H1 (cell line): ENCODE measurements at regions not wholly inside any gene's neighbourhood (a gene's known extent, or its start where the extent isn't known, plus 50 kb on each side); places are given as distances from the start of the nearest gene placed in this dataset.

Experiments
- CTCF ChIA-PET: fragments of 300-600 bp; sonication (Branson Sonifier 250); formaldehyde crosslinking; loops from one replicate; lab custom pipeline; 2021; ENCODE audit not compliant: partially characterized antibody; lab: Charles Lee
- POLR2A ChIA-PET: fragments of 300-600 bp; sonication (Branson Sonifier 250); formaldehyde crosslinking; loops from one replicate; lab custom pipeline; 2021; ENCODE audit warnings: inconsistent platforms; ENCODE audit not compliant: partially characterized antibody; lab: Charles Lee
- DNase-seq, 2 experiments: peaks; one replicate each; pipeline versions ENCODE4 v3.0.0 to v3.0.0-alpha.2; 2010 to 2022; ENCODE audit warnings: low spot score in 2 of 2, low read depth in 1 of 2, mixed read lengths in 1 of 2
- FAIRE-seq: peaks from 2 replicates; lab custom pipeline; 2011; peaks lifted over from hg19 to GRCh38; lab: Jason Lieb, UNC
- H2AFZ ChIP-seq: 2 replicates; pipeline ENCODE4 v1.8.1; 2012; ENCODE audit warnings: low read length, inconsistent platforms
- H2AK5ac ChIP-seq: 2 replicates; pipeline ENCODE4 v1.6.1; 2013; ENCODE audit warnings: low read depth, low read length
- H2BK120ac ChIP-seq: replicated peaks from 2 replicates; pipeline ENCODE3; 2013; ENCODE audit warnings: low read depth, low read length, inconsistent platforms
- H2BK12ac ChIP-seq: 2 replicates; pipeline ENCODE4 v1.6.1; 2013; ENCODE audit warnings: low read depth, low read length
- H2BK15ac ChIP-seq: 2 replicates; pipeline ENCODE4 v1.6.1; 2013; ENCODE audit warnings: low read length
- H2BK20ac ChIP-seq: 2 replicates; pipeline ENCODE4 v1.6.1; 2013; ENCODE audit warnings: low read length
- H2BK5ac ChIP-seq: 2 replicates; pipeline ENCODE4 v1.6.1; 2013; ENCODE audit warnings: low read depth, low read length
- H3K14ac ChIP-seq: 2 replicates; pipeline ENCODE4 v1.6.1; 2013; ENCODE audit warnings: inconsistent platforms; ENCODE audit not compliant: insufficient read length
- H3K18ac ChIP-seq: 2 replicates; pipeline ENCODE4 v1.6.1; 2013; ENCODE audit warnings: low read length; ENCODE audit errors: extremely low read depth
- H3K23ac ChIP-seq: 2 replicates; pipeline ENCODE4 v1.6.1; 2013; ENCODE audit warnings: inconsistent platforms; ENCODE audit not compliant: insufficient read length
- H3K23me2 ChIP-seq: 2 replicates; pipeline ENCODE4 v1.6.1; 2013; ENCODE audit warnings: low read depth, low read length
- H3K27ac ChIP-seq: 2 replicates; pipeline ENCODE4 v1.6.1; 2011; ENCODE audit warnings: low read depth, low read length, inconsistent platforms
- H3K27me3 ChIP-seq, 4 experiments: replicated peaks in 1 of 4; 1 replicate in 1 of 4; 2 replicates in 3 of 4; pipeline versions ENCODE4 v1.6.1 to v1.8.1; 2011 to 2013; ENCODE audit warnings: low read length in 3 of 4, mild to moderate bottlenecking in 3 of 4, inconsistent platforms in 2 of 4, mixed read lengths in 2 of 4, moderate library complexity in 1 of 4; ENCODE audit not compliant: control insufficient read depth in 3 of 4, insufficient read depth in 3 of 4; ENCODE audit errors: extremely low read depth in 1 of 4
- H3K36me3 ChIP-seq, 4 experiments: 2 replicates each; pipeline versions ENCODE4 v1.6.1 to v1.8.1; 2011 to 2013; ENCODE audit warnings: mild to moderate bottlenecking in 4 of 4, low read length in 3 of 4, moderate library complexity in 2 of 4, control low read depth in 1 of 4, inconsistent platforms in 1 of 4; ENCODE audit not compliant: insufficient read depth in 4 of 4, control insufficient read depth in 2 of 4
- H3K4ac ChIP-seq: replicated peaks from 2 replicates; pipeline ENCODE3; 2013; ENCODE audit warnings: low read length, low read depth, mixed read lengths, inconsistent platforms; ENCODE audit not compliant: insufficient read length
- H3K4me1 ChIP-seq, 4 experiments: replicated peaks in 1 of 4; 1 replicate in 1 of 4; 2 replicates in 3 of 4; pipeline versions ENCODE4 v1.6.1 to v1.8.1; 2011 to 2013; ENCODE audit warnings: low read length in 3 of 4, inconsistent platforms in 2 of 4, mixed read lengths in 1 of 4; ENCODE audit not compliant: insufficient read depth in 4 of 4, control insufficient read depth in 3 of 4
- H3K4me2 ChIP-seq, 2 experiments: 2 replicates each; pipeline versions ENCODE4 v1.6.1 to v1.8.1; 2011 to 2013; ENCODE audit warnings: low read depth in 2 of 2, low read length in 2 of 2, control low read depth in 1 of 2, inconsistent platforms in 1 of 2, mild to moderate bottlenecking in 1 of 2; ENCODE audit not compliant: insufficient read depth in 1 of 2
- H3K4me3 ChIP-seq, 4 experiments: fragments of 200-600, 300-600 bp in 1 of 4; sonication (generic), shearing (Covaris generic), sonication (Bioruptor Twin) in 1 of 4; 2 replicates each; pipeline versions ENCODE4 v1.5.1 to v1.8.1; 2011 to 2016; ENCODE audit warnings: low read length in 4 of 4, low read depth in 3 of 4, control low read depth in 2 of 4, inconsistent platforms in 2 of 4, mild to moderate bottlenecking in 2 of 4, mixed read lengths in 1 of 4, moderate library complexity in 1 of 4; ENCODE audit not compliant: insufficient read depth in 2 of 4; ENCODE audit errors: extremely low read depth in 1 of 4
- H3K56ac ChIP-seq: replicated peaks from 2 replicates; pipeline ENCODE3; 2013; ENCODE audit warnings: low read depth, mild to moderate bottlenecking, mixed read lengths, low read length, inconsistent platforms; ENCODE audit not compliant: insufficient read length
- H3K79me1 ChIP-seq: 2 replicates; pipeline ENCODE4 v1.6.1; 2013; ENCODE audit warnings: low read depth, low read length, control low read depth
- H3K79me2 ChIP-seq, 2 experiments: 2 replicates each; pipeline versions ENCODE4 v1.6.1 to v1.8.1; 2012 to 2013; ENCODE audit warnings: low read length in 2 of 2, mild to moderate bottlenecking in 2 of 2, inconsistent platforms in 1 of 2; ENCODE audit not compliant: insufficient read depth in 2 of 2, control insufficient read depth in 1 of 2
- H3K9ac ChIP-seq, 4 experiments: replicated peaks in 1 of 4; 1 replicate in 1 of 4; 2 replicates in 3 of 4; pipeline versions ENCODE4 v1.6.1 to v1.8.1; 2011 to 2013; ENCODE audit warnings: low read depth in 3 of 4, low read length in 3 of 4, control low read depth in 2 of 4, mild to moderate bottlenecking in 2 of 4, moderate library complexity in 2 of 4, inconsistent platforms in 1 of 4; ENCODE audit errors: extremely low read depth in 1 of 4
- H3K9me3 ChIP-seq, 2 experiments: 2 replicates each; pipeline versions ENCODE4 v1.6.1 to v1.8.1; 2012 to 2013; ENCODE audit warnings: mild to moderate bottlenecking in 2 of 2, moderate library complexity in 2 of 2, control low read depth in 1 of 2, inconsistent platforms in 1 of 2, low read depth in 1 of 2, low read length in 1 of 2, mixed read lengths in 1 of 2; ENCODE audit not compliant: insufficient read depth in 2 of 2
- H4K20me1 ChIP-seq, 2 experiments: replicated peaks in 1 of 2; 2 replicates each; pipeline versions ENCODE3 to v1.8.1; 2011 to 2013; ENCODE audit warnings: inconsistent platforms in 2 of 2, low read length in 2 of 2, mild to moderate bottlenecking in 1 of 2; ENCODE audit not compliant: insufficient read depth in 2 of 2, control insufficient read depth in 1 of 2
- H4K5ac ChIP-seq: 2 replicates; pipeline ENCODE4 v1.6.1; 2013; ENCODE audit warnings: low read length, low read depth, mixed read lengths, inconsistent platforms; ENCODE audit not compliant: insufficient read length
- H4K8ac ChIP-seq: 2 replicates; pipeline ENCODE4 v1.8.0; 2013; ENCODE audit warnings: mild to moderate bottlenecking, moderate library complexity, low read length, inconsistent platforms; ENCODE audit not compliant: insufficient read depth; ENCODE audit errors: extremely low read depth
- H4K91ac ChIP-seq: replicated peaks from 2 replicates; pipeline ENCODE3; 2013; ENCODE audit warnings: low read length, mixed read lengths, inconsistent platforms; ENCODE audit not compliant: insufficient read length
- ASH2L ChIP-seq: fragments of 200-600, 300-600 bp; sonication (generic); IDR thresholded peaks from one replicate; pipeline ENCODE4 v1.7.1; 2017; ENCODE audit warnings: low read length
- CBX8 ChIP-seq: fragments of 300-800, 300-1000 bp; sonication (generic); IDR thresholded peaks from 2 replicates; pipeline ENCODE4 v1.7.1; 2016; ENCODE audit warnings: low read depth, low read length, borderline replicate concordance
- EZH2 ChIP-seq: fragments of 200-600 bp; sonication (generic); IDR thresholded peaks from 2 replicates; pipeline ENCODE4 v1.7.1; 2012; ENCODE audit warnings: low read depth, mild to moderate bottlenecking, moderate library complexity, low read length, inconsistent platforms; ENCODE audit not compliant: severe bottlenecking
- KDM1A ChIP-seq: fragments of 200-600, 300-600 bp; sonication (generic); IDR thresholded peaks from 2 replicates; pipeline ENCODE4 v1.7.1; 2016; ENCODE audit warnings: mild to moderate bottlenecking, low read length, borderline replicate concordance
- SP2 ChIP-seq: IDR thresholded peaks from 2 replicates; pipeline ENCODE4 v1.6.1; 2012; ENCODE audit warnings: mild to moderate bottlenecking, low read length, inconsistent platforms
- TAF1 ChIP-seq: IDR thresholded peaks from 2 replicates; pipeline ENCODE4 v1.6.1; 2011; ENCODE audit warnings: mild to moderate bottlenecking, low read depth, low read length
- ZNF274 ChIP-seq: IDR thresholded peaks from 2 replicates; pipeline ENCODE4 v1.7.0; 2012; ENCODE audit warnings: low read length, borderline replicate concordance; ENCODE audit errors: extremely low read depth
- WGBS, 2 experiments: shearing (Covaris generic) in 1 of 2; methylation state at CpG; one replicate each; pipeline versions ENCODE4 v1.1.6 to v1.1.7; 2013 to 2015; ENCODE audit warnings: low lambda C conversion rate in 2 of 2, mixed read lengths in 2 of 2, inconsistent platforms in 1 of 2, low coverage in 1 of 2, missing lambda C conversion rate in 1 of 2; ENCODE audit not compliant: insufficient replicate concordance in 2 of 2, insufficient coverage in 1 of 2, insufficient read length in 1 of 2; ENCODE audit errors: extremely low coverage in 1 of 2, missing lambda C conversion rate in 1 of 2; 5-methylcytosine and 5-hydroxymethylcytosine counted together

GRCh38 chr22:22785316-22786065 lies 102.1 kb upstream of the IGLL5 start:
- no peaks in the 10 kb centered on the region for H3K36me3 ChIP-seq
- ChIA-PET POLR2A (no interaction called here), CTCF (interaction anchor here (1.4 kb wide), 1 partner anchor 15 kb away, joined by 3 read pairs; no protein-coding TSS in a partner anchor)
- no peak overlapping the region for H4K5ac ChIP-seq
- no peak overlapping the region for H2BK15ac ChIP-seq
- no peaks in the 10 kb centered on the region for H3K23me2 ChIP-seq
- H2BK120ac ChIP-seq = no peak overlapping the region
- H2BK20ac ChIP-seq = no peak overlapping the region
- H3K4me3 ChIP-seq = no peak overlapping the region
- WGBS, 2 experiments = 77% methylated on average over 13 of the region's 13 CpGs; no CpG with 5 or more reads in 1 of the 2 experiments
- no peak overlapping the region for H2BK5ac ChIP-seq
- peaks cover 2 to 40% (median 16%) of the 10 kb centered on the region in 4 experiments for H3K27me3 ChIP-seq
- no peak overlapping the region for H2AK5ac ChIP-seq
- no peak overlapping the region for H3K23ac ChIP-seq
- H3K56ac ChIP-seq = no peak overlapping the region
- no peak overlapping the region for H3K27ac ChIP-seq
- H3K18ac ChIP-seq = no peak overlapping the region
- H3K4ac ChIP-seq = no peak overlapping the region
- H4K91ac ChIP-seq = no peak overlapping the region
- H3K79me1 ChIP-seq = no peaks in the 10 kb centered on the region
- H4K20me1 ChIP-seq = no peaks in the 10 kb centered on the region
- no peak for TF ChIP-seq KDM1A
- TF ChIP-seq ZNF274 = no peak
- TF ChIP-seq TAF1 = no peak
- no peak for TF ChIP-seq EZH2
- no peak for TF ChIP-seq SP2
- TF ChIP-seq CBX8 = no peak
- no peak for TF ChIP-seq ASH2L
- H2AFZ ChIP-seq = no peak overlapping the region
- no peak overlapping the region; the same call in 1 of the 2 replicates for H4K8ac ChIP-seq
- H3K4me2 ChIP-seq = no peak overlapping the region
- H3K9ac ChIP-seq = no peak overlapping the region
- peak in 1 of 2 experiments; percentile 42 for DNase-seq
- FAIRE-seq = no peak
- no peak overlapping the region for H3K14ac ChIP-seq
- H3K79me2 ChIP-seq = no peaks in the 10 kb centered on the region
- H2BK12ac ChIP-seq = no peak overlapping the region
- H3K4me1 ChIP-seq = no peaks in the 10 kb centered on the region
- peaks cover 13 to 36% of the 10 kb centered on the region in 2 experiments; a peak in 3 of 4 replicates for H3K9me3 ChIP-seq
